Activated CD8-positive, alpha-beta memory T cell treated with anti-CD3 and anti-CD28 coated beads, Interleukin-2, amount 50 U/mL, for 1 hour (primary cell): ENCODE measurements at regions not wholly inside any gene's neighbourhood (a gene's known extent, or its start where the extent isn't known, plus 50 kb on each side); places are given as distances from the start of the nearest gene placed in this dataset.

Source experiments
- DNase-seq: peaks from one replicate; pipeline ENCODE4 v3.0.0-alpha.2; 2020; ENCODE audit errors: extremely low read depth

DNA sequence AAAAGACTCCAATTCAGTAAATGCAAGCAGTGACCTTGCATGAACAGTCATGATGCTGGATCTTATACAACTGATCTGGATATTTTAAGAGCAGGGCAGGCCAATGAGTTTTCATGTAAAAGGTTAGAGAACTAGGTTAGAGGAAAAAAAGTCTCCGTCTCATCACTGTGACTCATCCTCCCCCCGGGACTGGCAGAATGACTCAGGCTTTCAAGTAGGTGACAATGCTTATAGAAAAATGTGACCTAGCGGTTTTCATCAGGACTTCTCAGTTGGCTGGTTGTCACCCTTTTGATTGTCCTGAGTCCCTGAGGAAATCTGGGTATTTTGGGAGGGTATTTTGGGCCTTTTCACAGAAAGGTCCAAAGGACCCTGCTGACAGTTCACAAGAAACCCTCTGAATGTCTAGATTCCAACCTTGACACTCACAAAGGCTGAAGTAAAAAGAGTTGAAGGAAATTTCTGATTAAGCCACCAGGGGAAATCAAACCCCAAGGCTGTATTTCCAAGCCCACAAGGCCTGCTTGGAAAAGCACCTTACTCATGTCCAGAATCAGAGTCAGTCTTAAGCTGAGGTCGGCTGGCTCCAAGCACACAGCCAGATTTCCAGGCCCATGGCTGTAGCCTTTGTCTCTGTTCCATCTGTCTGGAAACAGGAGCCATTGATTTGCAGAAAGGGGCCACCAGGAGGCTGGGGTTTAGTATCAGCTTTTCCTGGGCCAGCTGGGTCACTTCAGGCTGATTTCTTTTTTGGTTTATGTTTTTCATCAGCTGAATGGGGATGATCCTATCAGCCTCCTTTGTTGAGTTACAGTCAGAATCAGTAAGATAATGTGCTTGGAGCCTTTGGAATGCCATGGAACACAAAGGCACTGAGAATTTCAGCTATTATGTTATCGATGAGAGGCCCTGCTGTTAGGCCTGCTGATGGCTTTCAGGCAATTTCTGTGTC is 226.4 kb upstream of the HABP2 start:
- no peak for DNase-seq

DNA sequence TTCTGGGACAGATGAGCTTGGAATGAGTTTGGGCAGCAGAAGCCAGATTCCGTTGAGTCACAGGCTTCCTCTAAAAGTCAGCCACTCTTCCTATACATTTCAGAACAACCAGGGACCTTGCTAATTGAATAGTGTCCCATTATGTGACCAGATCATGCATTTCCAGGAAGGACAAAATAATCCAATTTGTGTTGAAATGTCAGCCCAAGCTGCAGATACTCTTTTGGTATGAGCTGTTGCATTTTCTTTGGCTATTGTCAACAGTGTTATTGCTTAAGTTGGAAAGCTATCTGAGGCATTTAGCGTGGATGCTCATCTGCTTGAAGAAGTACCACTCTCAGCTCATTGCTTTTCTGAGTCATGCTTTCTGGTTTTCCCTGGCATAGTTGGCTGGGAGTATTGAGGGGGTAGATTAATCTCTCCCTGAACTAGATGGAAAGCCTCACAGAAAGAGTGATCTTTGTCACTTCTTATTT is 223.7 kb upstream of the HABP2 start:
- DNase-seq = no peak

DNA sequence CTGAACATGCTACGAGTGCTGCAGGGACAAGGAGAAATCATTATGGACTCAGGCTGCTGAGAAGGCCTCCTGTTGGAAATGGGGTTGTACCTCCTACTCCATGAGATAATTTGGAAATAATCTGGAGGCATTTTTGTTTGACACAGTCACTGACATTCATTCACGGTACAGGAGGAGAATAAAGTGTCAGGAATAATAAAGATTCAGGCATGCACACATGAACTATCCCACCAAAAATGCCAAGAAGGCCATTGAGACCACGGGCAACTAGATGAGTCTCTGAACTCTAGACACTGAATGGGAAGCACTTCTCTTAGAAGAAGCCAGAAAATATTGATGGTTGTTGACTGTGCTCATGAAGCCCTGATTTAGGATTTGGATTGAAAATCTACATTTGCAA is 220.9 kb upstream of the HABP2 start:
- DNase-seq = no peak

DNA sequence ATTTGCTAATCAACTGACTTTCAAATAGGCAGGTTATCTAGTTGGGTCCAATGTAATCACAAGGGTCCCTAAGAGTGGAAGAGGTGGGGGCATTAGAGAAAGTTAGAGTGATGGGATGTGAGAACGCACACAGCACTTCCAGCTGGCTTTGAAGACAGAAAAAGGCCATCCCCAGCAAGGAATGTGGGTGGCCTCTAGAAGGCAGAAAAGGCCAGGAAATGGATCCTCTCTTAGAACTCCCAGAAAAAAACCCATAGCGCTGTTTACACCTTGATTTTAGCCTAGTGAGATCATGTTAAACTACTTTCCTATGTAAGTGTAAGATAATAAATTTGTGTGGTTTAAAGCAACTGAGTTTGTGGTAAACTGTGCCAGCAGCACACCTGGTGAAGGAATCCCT is 219.5 kb upstream of the HABP2 start:
- no peak for DNase-seq

GRCh38 chr10:113335592-113335991 is 217.3 kb upstream of the HABP2 start:
- no peak for DNase-seq

DNA sequence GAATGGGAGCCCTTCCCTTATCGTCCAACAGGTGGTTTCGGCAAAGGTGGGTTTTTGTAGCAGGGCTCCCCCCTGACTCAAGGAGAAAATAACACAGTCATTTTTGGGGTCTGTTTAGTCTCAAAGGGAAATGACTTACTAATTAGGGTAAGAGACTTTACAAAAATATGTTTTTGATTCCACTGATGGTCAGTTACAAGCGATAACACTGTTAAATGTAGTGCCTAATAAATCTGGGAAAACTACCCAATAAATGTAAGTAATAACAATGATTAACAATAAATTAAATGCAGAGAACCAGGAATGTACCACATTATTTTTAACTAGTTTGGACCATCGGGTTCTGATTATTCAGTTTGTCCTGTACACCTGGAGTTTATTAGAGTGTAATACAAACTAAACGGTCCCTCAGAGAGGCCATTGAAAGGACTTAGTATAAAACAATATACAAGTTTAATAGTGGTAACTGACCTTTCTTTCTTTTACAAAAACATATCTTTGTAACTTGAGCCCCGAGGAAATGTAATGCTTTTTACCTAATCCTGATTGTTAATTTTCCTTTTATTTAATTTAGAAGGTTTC is 216.2 kb upstream of the HABP2 start:
- DNase-seq = no peak

GRCh38 chr10:113337142-113337541 is 215.7 kb upstream of the HABP2 start:
- DNase-seq = no peak

- no peak for DNase-seq
These were observed 213.7 kb upstream of the HABP2 start for GRCh38 chr10:113339121-113339520.

- DNase-seq = no peak
These were observed 212.6 kb upstream of the HABP2 start for GRCh38 chr10:113340282-113340681.

DNA sequence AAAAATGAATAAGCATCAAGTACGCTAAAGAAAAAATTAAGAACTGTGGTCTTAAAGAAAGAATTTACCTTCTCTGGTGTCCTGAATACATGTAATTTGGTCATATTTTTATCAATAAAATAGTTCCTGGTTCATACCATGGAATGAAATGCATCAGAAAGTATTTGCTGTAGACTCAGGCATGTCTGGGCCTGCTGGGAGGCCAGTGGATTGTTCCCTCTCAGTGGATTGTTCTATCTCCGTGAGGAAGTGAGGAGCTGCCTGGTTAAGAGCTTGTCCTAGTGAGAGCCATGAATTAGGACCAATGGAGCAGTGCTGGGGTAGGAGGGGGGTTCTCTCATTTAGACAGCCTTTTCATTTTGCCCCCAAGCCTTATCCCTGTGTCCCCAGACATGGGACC is 211.7 kb upstream of the HABP2 start:
- no peak for DNase-seq

DNA sequence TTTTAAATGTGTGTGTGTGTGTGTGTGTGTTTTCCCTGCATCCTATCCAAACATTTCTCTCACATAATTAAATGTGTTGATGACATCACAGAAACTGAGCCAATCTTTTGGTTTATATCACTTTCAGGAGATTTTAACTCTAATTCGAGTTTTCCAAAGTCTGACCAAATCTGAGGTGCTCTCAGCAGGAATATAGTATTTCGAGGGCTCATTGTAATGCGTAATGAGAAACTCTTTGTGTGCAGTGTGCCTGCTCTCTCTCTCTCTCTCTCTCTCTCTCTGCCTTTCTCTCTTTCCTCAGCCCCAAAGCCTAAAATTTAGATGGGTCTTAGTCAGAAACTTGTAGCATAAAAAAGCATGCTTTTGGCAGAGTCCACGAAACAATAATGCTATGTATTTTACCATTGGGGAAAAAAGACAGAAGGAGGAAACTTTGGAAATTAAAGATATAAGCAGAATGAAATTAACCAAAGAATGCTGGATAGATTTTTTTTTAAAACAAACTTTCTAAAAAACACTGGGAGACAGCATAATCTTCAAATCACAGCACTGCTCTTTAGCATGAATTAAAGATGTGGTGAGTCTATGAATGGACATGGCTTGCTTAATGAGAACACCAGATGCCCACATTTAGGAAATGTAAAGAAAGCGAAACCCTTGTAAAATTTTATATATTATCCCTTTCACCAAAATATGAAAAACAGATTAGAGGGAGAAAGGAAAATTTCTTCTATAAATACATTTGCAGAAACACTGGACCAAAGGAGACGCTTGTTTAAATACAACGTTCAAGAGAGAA is 206.8 kb upstream of the HABP2 start:
- DNase-seq = no peak

- DNase-seq = no peak
These were observed 205.3 kb upstream of the HABP2 start for GRCh38 chr10:113347508-113347907.

GRCh38 chr10:113348694-113349093 is 204.2 kb upstream of the HABP2 start:
- DNase-seq = no peak

DNA sequence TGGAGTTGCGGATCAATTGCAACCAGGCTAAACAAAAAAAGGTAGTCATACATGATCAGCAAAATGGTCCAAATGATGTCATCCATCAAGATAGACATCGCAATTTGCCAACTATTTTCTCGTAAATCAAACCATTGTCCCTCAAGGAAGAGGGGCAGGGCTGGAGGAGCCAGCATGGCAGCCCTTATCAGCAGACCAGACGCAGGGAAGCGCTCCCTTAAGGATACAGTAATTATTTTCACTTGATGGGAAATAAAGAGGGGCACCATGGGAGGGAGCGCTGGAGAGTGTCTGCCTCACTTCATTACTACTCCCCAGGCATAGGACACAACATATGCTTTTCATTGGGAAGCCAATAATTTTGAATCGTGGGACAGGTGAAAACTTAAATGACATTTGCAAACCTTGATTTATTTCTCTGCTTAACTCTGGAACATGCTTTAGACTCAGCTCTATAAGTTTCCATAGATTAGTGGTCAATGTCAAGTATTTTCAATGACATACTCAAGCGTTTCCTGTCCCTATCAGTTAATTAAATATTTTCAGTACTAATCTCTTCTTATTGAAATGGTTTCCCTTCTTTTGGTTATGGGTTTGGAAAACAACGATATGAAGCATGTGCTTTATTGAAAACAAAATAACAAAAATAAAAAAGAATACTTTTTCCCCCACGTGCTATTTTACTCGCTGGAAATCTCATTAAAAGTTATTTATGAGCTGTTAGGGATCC is 202.4 kb upstream of the HABP2 start:
- DNase-seq = no peak

DNA sequence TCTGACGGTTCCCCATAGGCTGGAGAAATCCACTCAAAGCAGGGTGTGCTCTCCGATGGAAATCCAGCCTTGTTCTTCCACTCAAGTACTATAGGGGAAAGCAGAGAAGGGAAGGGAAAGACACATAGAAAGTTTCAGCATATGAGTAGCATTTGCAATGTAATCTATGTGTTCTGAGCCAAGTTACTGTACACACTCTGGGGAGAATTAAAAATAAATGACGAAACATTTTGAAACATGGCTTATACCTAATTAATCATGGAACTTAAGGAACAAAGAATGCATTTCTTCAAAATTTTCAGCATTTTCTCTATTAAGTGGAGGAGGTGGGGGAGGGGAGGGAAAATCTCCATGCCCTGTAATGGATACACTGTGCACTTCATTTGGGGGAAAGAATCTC is 198.1 kb upstream of the HABP2 start:
- no peak for DNase-seq

DNA sequence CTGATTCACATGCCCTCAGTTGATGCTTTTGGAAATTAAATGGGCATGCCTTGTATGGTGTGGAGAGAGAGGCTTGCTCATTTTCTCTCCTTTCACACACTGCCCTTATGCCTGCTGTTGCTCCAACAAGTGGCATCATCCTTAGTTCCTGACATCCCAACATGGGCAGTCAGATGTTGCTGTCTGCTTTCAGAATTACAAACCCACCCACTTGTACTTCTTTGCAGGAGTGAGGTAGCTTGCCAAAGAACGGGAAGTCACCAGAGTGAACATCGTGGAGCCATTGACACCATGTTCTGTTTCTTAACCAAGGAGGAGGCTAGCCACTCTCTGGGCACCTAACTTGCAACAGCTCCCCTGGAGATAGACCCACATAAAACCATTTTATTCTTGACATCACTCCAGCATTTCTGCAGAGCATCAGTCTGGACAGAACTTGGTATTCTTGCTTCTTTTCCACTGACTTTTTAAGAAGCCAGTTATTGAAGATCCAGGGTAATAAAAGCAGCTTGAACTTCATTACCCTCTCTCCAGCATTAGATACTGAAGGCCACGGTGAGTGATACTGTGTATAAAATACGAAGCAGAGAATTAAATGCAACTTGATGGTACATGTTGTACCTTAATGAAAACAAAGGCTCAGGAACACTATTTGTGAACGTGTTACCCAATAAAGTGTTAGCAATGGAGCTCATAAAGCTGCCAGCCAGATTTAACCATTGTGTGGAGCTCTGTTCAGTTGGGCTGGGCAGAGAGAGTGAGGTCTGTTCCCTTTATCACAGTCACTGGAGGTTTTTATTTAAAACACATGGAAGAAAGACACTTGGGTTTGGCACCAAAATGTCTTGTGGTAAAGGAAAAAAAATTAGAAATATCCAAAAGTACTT is 195.8 kb upstream of the HABP2 start:
- no peak for DNase-seq

- DNase-seq = no peak
These were observed 195.1 kb upstream of the HABP2 start for GRCh38 chr10:113357681-113358300.

DNA sequence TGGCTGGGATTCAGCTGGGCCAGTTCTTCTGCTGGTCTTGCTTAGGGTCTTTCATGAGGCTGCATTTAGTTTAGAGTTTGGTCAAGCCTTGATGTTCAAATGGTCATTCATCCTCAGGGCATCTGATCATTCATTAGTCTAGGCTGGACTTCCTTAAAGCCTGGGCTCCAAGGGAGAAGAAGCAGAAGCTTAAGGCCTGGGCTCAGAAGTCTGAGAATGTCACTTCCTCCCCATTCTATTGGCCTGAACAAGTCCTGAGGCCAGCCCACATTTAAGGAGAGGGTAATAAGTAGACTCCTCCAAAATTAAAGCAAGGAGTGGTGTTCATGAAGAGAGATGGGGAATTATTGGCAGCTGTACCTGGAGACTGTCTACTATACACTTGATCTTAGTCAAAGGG is 193.2 kb upstream of the HABP2 start:
- DNase-seq = no peak

GRCh38 chr10:113360870-113361269 is 192.0 kb upstream of the HABP2 start:
- DNase-seq = no peak

- no peak for DNase-seq
These were observed 190.2 kb upstream of the HABP2 start for GRCh38 chr10:113362645-113363091.
